SJCRH30 (cell line): ENCODE measurements at regions not wholly inside any gene's neighbourhood (a gene's known extent, or its start where the extent isn't known, plus 50 kb on each side); places are given as distances from the start of the nearest gene placed in this dataset.
A peak's percentile ranks its signal among the peaks of the same experiment; 100 is the strongest.

Experiments used
- DNase-seq, 2 experiments: peaks; one replicate each; pipeline ENCODE4 v3.0.0-alpha.2; 2015 to 2020
- H3K27ac ChIP-seq: fragments of 250-450 bp; sonication (Bioruptor Pico); 2 replicates; pipeline ENCODE4 v1.5.1; 2020; ENCODE audit warnings: mild to moderate bottlenecking, moderate library complexity
- H3K27me3 ChIP-seq: fragments of 250-450 bp; sonication (Bioruptor Pico); 2 replicates; pipeline ENCODE4 v1.5.1; 2020; ENCODE audit warnings: mild to moderate bottlenecking, moderate library complexity
- H3K36me3 ChIP-seq: fragments of 250-450 bp; sonication (Bioruptor Pico); 2 replicates; pipeline ENCODE4 v1.5.1; 2020; ENCODE audit warnings: mild to moderate bottlenecking, moderate library complexity
- H3K4me1 ChIP-seq: fragments of 250-450 bp; sonication (Bioruptor Pico); 2 replicates; pipeline ENCODE4 v1.5.1; 2020; ENCODE audit warnings: mild to moderate bottlenecking, moderate library complexity
- H3K4me3 ChIP-seq: fragments of 250-450 bp; sonication (Bioruptor Pico); 2 replicates; pipeline ENCODE4 v1.5.1; 2020; ENCODE audit warnings: mild to moderate bottlenecking, moderate library complexity
- H3K9me3 ChIP-seq: fragments of 250-450 bp; sonication (Bioruptor Pico); replicated peaks from 2 replicates; pipeline ENCODE4 v1.5.1; 2020; ENCODE audit warnings: mild to moderate bottlenecking, moderate library complexity

GRCh38 chr15:79195802-79196201, 86.7 kb upstream of the ANKRD34C start:
- no peak overlapping the region for H3K4me3 ChIP-seq
- no peaks in the 10 kb centered on the region for H3K36me3 ChIP-seq
- DNase-seq = no peak
- H3K27ac ChIP-seq = no peak overlapping the region
- no peaks in the 10 kb centered on the region for H3K4me1 ChIP-seq
- H3K27me3 ChIP-seq = no peaks in the 10 kb centered on the region
- no peaks in the 10 kb centered on the region for H3K9me3 ChIP-seq

DNA sequence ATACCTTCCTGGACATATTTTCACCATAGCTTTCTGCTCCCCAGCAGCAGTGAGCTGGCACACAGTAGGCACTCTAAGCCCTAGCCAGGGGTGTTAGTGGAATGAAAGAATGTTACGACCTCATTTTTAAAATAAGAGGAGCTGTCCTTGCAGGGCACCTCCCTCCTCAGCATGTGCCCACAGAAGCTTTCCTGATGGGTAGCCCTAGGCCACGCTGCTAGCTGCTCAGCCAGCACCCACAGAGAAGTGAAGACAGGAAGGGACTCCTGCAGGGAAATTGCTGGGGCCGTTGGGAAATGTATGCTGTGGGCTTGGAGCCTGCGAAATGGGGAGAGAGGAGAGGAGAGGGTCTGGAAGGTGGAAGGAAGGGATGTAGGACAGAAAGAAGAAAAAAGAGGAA, 87.3 kb upstream of the ANKRD34C start:
- Histone ChIP-seq H3K4me3 (no peak overlapping the region), H3K27me3 (no peaks in the 10 kb centered on the region), H3K36me3 (no peaks in the 10 kb centered on the region), H3K27ac (no peak overlapping the region), H3K4me1 (no peaks in the 10 kb centered on the region), H3K9me3 (no peaks in the 10 kb centered on the region)
- DNase-seq = no peak

GRCh38 chr15:79194386-79194785, 88.1 kb upstream of the ANKRD34C start:
- no peaks in the 10 kb centered on the region for H3K27me3 ChIP-seq
- no peak overlapping the region for H3K27ac ChIP-seq
- no peaks in the 10 kb centered on the region for H3K4me1 ChIP-seq
- DNase-seq = no peak
- no peaks in the 10 kb centered on the region for H3K9me3 ChIP-seq
- no peaks in the 10 kb centered on the region for H3K36me3 ChIP-seq
- no peak overlapping the region for H3K4me3 ChIP-seq

DNA sequence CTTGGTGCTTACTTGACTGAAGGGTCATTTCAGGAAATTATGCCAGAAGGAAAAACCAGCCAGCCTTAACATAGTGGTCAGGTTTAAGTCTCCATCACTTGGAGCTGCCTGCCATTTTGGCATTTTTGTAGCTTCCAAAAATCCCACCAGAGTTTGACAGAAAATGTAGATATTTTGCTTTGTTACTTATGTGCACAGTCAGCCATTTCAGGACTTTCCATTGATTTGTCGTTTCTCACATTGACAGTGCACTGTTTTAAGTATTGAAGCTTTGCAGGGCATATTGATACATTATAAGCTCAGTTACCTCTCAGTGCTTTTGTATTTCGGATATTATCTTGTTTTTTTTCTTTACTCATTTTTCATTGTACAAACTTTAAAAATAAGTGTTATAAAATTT, 89.0 kb upstream of the ANKRD34C start:
- Histone ChIP-seq H3K27me3 (no peaks in the 10 kb centered on the region), H3K4me3 (no peak overlapping the region), H3K36me3 (no peaks in the 10 kb centered on the region), H3K4me1 (no peaks in the 10 kb centered on the region), H3K9me3 (no peaks in the 10 kb centered on the region), H3K27ac (no peak overlapping the region)
- DNase-seq = no peak

DNA sequence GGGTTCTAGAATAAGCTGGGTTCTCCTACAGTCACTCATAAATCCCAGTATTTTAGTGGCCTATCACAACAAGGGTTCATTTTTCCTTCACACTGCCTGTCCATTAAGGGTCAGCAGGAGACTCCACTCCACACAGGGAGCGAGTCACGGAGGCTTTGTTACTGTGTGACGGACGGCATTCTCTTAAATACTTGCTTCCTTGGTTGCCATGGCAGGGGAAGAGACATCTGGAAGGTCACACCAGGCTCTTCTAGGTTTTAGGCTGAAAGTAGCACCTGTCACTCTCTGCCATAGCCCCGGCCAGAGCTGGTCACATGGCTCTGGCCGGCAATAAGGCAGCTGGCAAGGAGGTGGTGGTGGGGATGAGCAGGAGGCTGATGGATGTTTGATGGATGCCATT, 89.4 kb upstream of the ANKRD34C start:
- no peaks in the 10 kb centered on the region for H3K36me3 ChIP-seq
- H3K27me3 ChIP-seq = no peaks in the 10 kb centered on the region
- H3K9me3 ChIP-seq = no peaks in the 10 kb centered on the region
- no peak for DNase-seq
- no peak overlapping the region for H3K27ac ChIP-seq
- no peak overlapping the region for H3K4me3 ChIP-seq
- no peaks in the 10 kb centered on the region for H3K4me1 ChIP-seq

DNA sequence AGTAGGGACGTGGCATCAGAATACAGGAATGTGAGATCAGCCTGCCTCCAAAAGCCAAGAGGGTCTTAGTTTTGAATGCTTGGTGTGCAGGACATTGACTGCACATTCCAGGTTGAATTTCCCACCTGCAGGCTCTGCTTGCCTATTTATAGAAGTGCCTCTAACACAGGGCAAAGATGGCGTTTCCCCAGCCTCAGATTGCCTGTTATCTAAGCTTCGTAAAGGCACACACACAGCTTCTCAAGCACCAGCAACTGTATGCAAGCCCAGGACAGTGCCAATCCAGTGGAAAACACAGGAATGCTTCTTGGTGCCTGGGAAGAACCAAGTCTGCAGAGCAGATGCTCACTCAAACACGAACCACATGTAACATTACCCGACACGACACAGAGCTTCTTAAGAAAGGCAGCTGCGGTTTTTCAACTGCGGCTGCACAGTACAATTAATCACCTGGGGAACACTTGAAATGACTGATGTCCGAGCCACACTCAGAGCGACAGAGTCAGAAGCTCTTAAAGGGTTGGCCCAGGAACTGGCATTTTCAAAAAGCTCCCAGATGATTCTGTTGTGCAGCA, 90.0 kb upstream of the ANKRD34C start:
- Histone ChIP-seq H3K4me1 (no peaks in the 10 kb centered on the region), H3K27ac (no peak overlapping the region), H3K36me3 (no peaks in the 10 kb centered on the region), H3K9me3 (no peaks in the 10 kb centered on the region), H3K27me3 (no peaks in the 10 kb centered on the region), H3K4me3 (no peak overlapping the region)
- DNase-seq = peak in 1 of 2 experiments; percentile 35

- Histone ChIP-seq H3K4me3 (no peak overlapping the region), H3K36me3 (no peaks in the 10 kb centered on the region), H3K4me1 (no peaks in the 10 kb centered on the region), H3K27ac (no peak overlapping the region), H3K9me3 (no peaks in the 10 kb centered on the region), H3K27me3 (0 out of 2 replicates have a peak, but pooled peaks cover 5% of the 10 kb centered on the region)
- no peak for DNase-seq
Measured at GRCh38 chr15:79190093-79190492, 92.4 kb upstream of the ANKRD34C start.

DNA sequence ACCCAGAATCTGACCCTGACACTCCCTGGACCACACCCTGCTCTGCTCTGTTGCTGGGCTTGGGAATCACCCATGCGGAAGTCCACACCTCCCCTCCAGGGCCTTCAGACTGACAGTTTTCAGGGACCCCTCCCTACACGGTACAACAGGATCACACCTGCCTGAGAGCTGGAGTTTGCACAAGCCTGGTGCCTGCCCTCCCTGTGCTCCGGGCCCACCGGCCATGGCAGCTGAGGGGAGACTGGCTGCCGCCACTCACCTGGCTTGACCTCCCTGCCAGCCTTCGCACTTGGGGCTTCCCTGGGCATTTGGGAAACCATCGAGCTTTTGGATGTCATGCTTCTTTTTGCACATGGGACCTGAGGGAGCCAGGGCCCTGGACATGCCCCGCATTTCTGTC, 95.9 kb upstream of the ANKRD34C start:
- no peak for DNase-seq
- Histone ChIP-seq H3K27me3 (0 out of 2 replicates have a peak, but pooled peaks cover 5% of the 10 kb centered on the region), H3K9me3 (no peaks in the 10 kb centered on the region), H3K27ac (no peak overlapping the region), H3K36me3 (no peaks in the 10 kb centered on the region), H3K4me1 (no peaks in the 10 kb centered on the region), H3K4me3 (no peak overlapping the region)

DNA sequence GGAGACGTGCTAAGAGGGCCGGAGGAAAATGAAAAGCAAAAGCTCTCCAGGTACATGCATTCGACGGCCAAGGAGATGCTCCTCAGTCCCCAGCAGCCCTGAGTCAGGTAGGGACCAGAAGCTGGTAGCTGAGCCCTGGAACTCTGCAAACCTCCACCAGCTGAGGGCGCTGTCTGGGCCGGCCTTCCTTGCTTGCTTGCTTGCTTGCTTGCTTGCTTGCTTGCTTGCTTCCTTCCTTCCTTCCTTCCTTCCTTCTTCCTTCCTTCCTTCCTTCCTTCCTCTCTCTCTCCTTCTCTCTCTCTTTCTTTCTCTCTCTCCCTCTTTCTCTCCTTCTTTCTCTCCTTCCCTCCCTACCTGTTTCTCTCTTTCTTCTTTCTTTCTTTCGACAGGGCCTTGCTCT, 94.6 kb upstream of the RASGRF1 start:
- Histone ChIP-seq H3K27ac (no peak overlapping the region), H3K4me1 (no peaks in the 10 kb centered on the region), H3K27me3 (0 out of 2 replicates have a peak, but pooled peaks cover 5% of the 10 kb centered on the region), H3K4me3 (no peak overlapping the region), H3K36me3 (no peaks in the 10 kb centered on the region), H3K9me3 (no peaks in the 10 kb centered on the region)
- peak in 1 of 2 experiments; percentile 27 for DNase-seq

DNA sequence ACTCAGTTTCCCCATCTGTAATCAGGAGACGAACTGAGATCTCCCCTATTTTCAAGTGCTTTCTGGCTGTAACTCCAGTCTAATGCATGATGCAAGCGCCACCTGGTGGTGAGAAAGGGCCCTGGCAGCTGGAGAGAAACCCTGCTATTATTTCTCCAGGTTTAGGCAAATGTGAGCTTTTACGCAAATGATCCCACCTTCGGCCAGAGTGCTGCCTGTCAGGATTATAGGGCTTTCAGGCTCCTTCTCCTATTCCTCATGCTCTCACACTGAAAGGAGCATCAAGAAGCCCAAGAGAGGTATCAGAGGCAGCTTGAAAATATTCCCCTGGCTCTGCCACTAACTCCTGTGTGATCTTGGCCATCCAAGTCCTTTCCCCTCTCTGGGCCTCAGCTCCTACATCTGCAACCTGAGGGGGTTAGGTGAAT, 93.9 kb upstream of the RASGRF1 start:
- Histone ChIP-seq H3K36me3 (no peaks in the 10 kb centered on the region), H3K9me3 (no peaks in the 10 kb centered on the region), H3K4me1 (no peaks in the 10 kb centered on the region), H3K4me3 (no peak overlapping the region), H3K27ac (no peak overlapping the region), H3K27me3 (0 out of 2 replicates have a peak, but pooled peaks cover 5% of the 10 kb centered on the region)
- DNase-seq = peak; percentile 47 to 78

DNA sequence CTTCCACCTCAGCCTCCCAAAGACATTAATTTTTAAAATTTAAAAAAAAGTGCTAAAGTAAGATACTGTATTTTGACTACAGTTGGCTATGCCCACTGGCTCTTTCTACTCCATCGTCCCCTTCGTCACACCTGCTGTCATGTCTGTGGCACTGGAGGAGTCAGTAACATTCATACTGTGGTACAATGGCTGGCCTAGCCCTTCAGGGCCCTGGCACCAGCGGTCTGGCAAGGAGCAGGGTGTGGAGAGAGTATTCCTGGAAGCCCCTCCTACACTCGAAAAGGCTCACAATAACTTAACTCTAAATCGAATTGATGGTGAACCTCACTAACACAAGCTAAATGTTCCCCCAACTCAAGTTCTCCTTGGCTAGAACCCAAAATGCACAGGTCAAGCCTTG, 89.7 kb upstream of the RASGRF1 start:
- H3K27ac ChIP-seq = no peak overlapping the region
- H3K36me3 ChIP-seq = no peaks in the 10 kb centered on the region
- H3K4me3 ChIP-seq = no peak overlapping the region
- H3K27me3 ChIP-seq = no peaks in the 10 kb centered on the region
- no peak for DNase-seq
- H3K9me3 ChIP-seq = no peaks in the 10 kb centered on the region
- H3K4me1 ChIP-seq = no peaks in the 10 kb centered on the region

DNA sequence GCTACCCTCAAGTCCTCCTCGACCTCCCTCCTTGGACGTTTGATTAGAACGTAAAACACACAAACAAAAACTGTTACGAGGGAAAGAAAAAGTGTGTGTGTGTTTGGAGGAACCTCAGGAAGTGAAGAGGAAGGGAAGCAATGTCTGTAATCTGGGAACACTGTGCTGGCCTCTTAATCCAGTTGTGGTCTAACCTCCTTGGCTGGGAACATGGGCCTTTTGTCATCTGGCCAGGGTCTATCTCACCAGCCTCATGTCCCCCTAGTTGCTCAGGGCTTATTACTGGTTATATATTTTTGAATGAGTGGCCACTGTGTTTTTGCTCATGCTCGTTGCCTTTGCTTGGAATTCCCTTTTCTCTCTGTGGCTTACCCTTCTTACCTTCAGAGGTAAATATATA, 89.0 kb upstream of the RASGRF1 start:
- no peaks in the 10 kb centered on the region for H3K4me1 ChIP-seq

GRCh38 chr15:79179108-79179561, 88.6 kb upstream of the RASGRF1 start:
- H3K4me3 ChIP-seq = no peak overlapping the region
- H3K4me1 ChIP-seq = no peaks in the 10 kb centered on the region
- peak; percentile 47 to 54 for DNase-seq
- H3K36me3 ChIP-seq = no peaks in the 10 kb centered on the region
- no peaks in the 10 kb centered on the region for H3K9me3 ChIP-seq
- no peak overlapping the region for H3K27ac ChIP-seq
- no peaks in the 10 kb centered on the region for H3K27me3 ChIP-seq

More for the DNA sequence above, 89.0 kb upstream of the RASGRF1 start:
- Histone ChIP-seq H3K4me3 (no peak overlapping the region), H3K36me3 (no peaks in the 10 kb centered on the region), H3K27me3 (no peaks in the 10 kb centered on the region), H3K9me3 (no peaks in the 10 kb centered on the region), H3K27ac (no peak overlapping the region)
- DNase-seq = no peak

- Histone ChIP-seq H3K27me3 (no peaks in the 10 kb centered on the region), H3K27ac (no peak overlapping the region), H3K9me3 (no peaks in the 10 kb centered on the region), H3K4me1 (no peaks in the 10 kb centered on the region), H3K4me3 (no peak overlapping the region), H3K36me3 (no peaks in the 10 kb centered on the region)
- DNase-seq = no peak
Measured at GRCh38 chr15:79178594-79178993, 88.0 kb upstream of the RASGRF1 start.

DNA sequence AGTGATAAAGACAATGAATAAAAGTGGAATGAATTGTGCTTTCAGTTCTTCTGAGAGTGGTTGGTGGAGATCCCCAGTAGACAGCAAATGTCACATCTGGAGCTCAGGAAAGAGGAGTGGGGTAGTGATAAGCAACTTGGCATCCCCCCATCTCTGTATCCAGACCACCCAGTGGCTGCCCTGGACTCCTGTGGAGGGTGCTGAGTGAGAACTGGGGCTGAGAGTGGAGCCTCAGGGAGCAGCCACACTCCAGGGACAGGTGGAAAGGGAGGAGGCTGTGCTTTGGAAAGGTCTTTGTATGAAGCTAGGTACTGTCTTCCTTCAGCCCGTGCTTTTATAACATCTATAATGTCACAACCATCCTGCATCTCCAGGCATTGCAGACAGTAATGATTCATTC, 85.6 kb upstream of the RASGRF1 start:
- Histone ChIP-seq H3K9me3 (no peaks in the 10 kb centered on the region), H3K27ac (no peak overlapping the region), H3K4me3 (no peak overlapping the region), H3K4me1 (no peaks in the 10 kb centered on the region), H3K36me3 (no peaks in the 10 kb centered on the region), H3K27me3 (no peaks in the 10 kb centered on the region)
- DNase-seq = no peak

DNA sequence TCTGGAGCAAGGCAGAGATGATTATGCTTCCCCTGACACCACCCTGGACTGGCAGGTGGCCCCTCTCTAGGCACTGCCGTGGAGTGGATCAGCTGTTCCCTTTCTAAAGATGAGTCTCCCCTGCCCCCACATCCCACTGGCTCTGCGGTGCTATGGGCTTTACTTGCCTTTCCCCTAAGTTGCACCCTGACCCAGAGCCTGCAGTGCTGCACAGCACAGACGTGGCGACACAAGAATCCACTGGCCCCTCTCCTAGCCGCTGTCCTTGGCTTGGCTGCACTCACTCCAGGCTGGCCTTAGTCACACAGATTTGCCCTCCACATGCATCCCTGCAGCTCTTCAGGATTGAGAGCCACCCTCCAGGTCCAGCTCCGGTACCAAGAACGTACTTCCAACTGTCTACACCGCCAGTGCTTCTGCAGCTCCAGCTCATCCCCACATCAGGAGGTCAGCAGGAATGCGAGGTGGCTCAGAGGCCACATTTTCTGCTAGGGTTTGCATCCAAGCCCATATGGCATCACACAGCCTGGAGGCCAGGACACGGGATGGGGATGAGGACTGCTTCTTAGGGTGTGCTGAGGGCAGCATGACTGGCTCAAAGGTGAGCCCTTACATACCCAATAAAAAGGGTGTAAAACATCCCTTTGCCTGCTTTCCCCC, 82.4 kb upstream of the RASGRF1 start:
- H3K27me3 ChIP-seq = no peaks in the 10 kb centered on the region
- no peak for DNase-seq
- H3K4me3 ChIP-seq = no peak overlapping the region
- H3K36me3 ChIP-seq = no peaks in the 10 kb centered on the region
- no peak overlapping the region for H3K27ac ChIP-seq
- no peaks in the 10 kb centered on the region; the same call in 1 of the 2 replicates for H3K4me1 ChIP-seq
- no peaks in the 10 kb centered on the region for H3K9me3 ChIP-seq
